ENCODE measurements at regions not wholly inside any gene's neighbourhood (a gene's known extent, or its start where the extent isn't known, plus 50 kb on each side); places are given as distances from the start of the nearest gene placed in this dataset.
A peak's percentile ranks its signal among the peaks of the same experiment; 100 is the strongest.

DNA sequence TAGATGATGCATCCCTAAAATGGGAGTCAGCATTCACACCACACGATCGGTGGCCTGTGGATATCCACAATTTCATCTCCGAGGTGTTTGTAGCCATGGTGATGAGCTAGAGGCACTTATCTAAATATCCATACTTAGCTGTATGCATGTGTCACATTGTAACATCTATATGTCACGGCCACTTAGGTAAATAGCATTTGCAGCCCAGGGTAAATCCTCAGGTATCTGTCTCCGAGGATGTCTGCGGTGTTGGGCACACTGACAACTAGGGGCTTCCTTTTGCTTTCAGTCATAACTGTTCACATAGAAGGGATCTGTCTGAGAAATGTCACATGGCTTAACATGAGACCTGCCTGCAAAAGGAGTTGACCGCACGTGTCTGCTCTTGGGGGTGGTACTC lies 455.2 kb upstream of the ZFHX3 start:
- Histone ChIP-seq H3K27me3 (ENCODE audit: control insufficient read depth in 1 of 2, insufficient read depth in 2 of 2, low read length in 2 of 2) (peaks cover 0 to 18% of the 10 kb centered on the region in 2 experiments; a peak in 2 of 5 replicates), H3K27ac (ENCODE audit: extremely low read length, insufficient read depth, low read length) (no peak overlapping the region), H3K4me2 (ENCODE audit: low read depth, low read length) (no peak overlapping the region), H3K79me2 (ENCODE audit: insufficient read depth, low read length) (no peaks in the 10 kb centered on the region), H4K20me1 (ENCODE audit: insufficient read depth, low read length) (no peaks in the 10 kb centered on the region), H3K4me3 (replicated peaks in 1 of 3; ENCODE audit: insufficient read depth in 1 of 3, low read depth in 2 of 3, low read length in 3 of 3) (no peak overlapping the region), H2AFZ (ENCODE audit: low read length) (no peak overlapping the region), H3K36me3 (replicated peaks in 1 of 2; ENCODE audit: control insufficient read depth in 1 of 2, insufficient read depth in 2 of 2, low read length in 2 of 2) (no peaks in the 10 kb centered on the region), H3K4me1 (ENCODE audit: insufficient read depth, low read length) (no peaks in the 10 kb centered on the region), H3K9me3 (ENCODE audit: low read length) (no peaks in the 10 kb centered on the region), H3K9ac (ENCODE audit: insufficient read depth, low read depth, low read length) (no peak overlapping the region)
- DNase-seq (ENCODE audit: low spot score), result no peak
- TF ChIP-seq, protein P1, sequence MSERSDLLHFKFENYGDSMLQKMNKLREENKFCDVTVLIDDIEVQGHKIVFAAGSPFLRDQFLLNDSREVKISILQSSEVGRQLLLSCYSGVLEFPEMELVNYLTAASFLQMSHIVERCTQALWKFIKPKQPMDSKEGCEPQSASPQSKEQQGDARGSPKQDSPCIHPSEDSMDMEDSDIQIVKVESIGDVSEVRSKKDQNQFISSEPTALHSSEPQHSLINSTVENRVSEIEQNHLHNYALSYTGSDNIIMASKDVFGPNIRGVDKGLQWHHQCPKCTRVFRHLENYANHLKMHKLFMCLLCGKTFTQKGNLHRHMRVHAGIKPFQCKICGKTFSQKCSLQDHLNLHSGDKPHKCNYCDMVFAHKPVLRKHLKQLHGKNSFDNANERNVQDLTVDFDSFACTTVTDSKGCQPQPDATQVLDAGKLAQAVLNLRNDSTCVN (CRISPR knock-in tag; IDR thresholded peaks at IDR 0.05; ENCODE audit: borderline replicate concordance), result no peak
- TF ChIP-seq, protein P2, sequence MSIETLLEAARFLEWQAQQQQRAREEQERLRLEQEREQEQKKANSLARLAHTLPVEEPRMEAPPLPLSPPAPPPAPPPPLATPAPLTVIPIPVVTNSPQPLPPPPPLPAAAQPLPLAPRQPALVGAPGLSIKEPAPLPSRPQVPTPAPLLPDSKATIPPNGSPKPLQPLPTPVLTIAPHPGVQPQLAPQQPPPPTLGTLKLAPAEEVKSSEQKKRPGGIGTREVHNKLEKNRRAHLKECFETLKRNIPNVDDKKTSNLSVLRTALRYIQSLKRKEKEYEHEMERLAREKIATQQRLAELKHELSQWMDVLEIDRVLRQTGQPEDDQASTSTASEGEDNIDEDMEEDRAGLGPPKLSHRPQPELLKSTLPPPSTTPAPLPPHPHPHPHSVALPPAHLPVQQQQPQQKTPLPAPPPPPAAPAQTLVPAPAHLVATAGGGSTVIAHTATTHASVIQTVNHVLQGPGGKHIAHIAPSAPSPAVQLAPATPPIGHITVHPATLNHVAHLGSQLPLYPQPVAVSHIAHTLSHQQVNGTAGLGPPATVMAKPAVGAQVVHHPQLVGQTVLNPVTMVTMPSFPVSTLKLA (IDR thresholded peaks at IDR 0.05), result peak; percentile 52
- WGBS (ENCODE audit: low lambda C conversion rate), result 50% methylated on average over 8 of the region's 8 CpGs
- BruUV-seq (replicated peaks), result no TSS peak
- in situ Hi-C loops (cut with HindIII; ENCODE audit: extremely low pct_ligation_motif_present, low pct_unique_long_range_greater_than_20kb) (no loop called here), intact Hi-C loops (cut with micrococcal nuclease; ENCODE audit: unreplicated experiment) (no loop called here)
- POLR2A ChIA-PET, result no interaction called here
- CTCF ChIA-PET (ENCODE audit: low intra/inter-chr PET ratio, low total read pairs), result no interaction called here
- FAIRE-seq, result no peak
- no peak for ATAC-seq

DNA sequence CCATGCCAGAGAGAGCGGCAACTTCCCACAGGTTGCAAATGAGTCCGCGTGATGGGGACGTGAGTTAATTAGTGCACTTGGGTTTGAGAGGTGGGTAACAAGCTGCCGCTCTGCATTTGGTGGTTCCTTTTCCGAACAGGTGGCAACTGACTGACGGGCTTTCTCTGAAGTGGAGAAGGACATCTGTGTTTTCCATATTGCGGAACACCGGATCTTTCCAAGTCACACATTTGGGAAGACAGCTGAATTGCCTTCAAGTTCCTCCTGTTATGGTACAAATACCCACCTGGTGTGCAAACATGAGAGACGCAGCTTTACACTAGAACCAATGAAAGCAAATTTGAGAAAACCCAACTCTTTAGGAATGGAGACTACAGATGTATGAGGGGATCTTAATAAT lies 451.3 kb upstream of the ZFHX3 start:
- BruUV-seq (replicated peaks), result no TSS peak
- CTCF ChIA-PET (ENCODE audit: low intra/inter-chr PET ratio, low total read pairs), result no interaction called here
- H3K9me3 ChIP-seq (ENCODE audit: low read length), result no peaks in the 10 kb centered on the region
- no peaks in the 10 kb centered on the region for H3K4me1 ChIP-seq (ENCODE audit: insufficient read depth, low read length)
- no peaks in the 10 kb centered on the region for H3K79me2 ChIP-seq (ENCODE audit: insufficient read depth, low read length)
- H4K20me1 ChIP-seq (ENCODE audit: insufficient read depth, low read length), result no peaks in the 10 kb centered on the region
- TF ChIP-seq ZFP36 (IDR thresholded peaks at IDR 0.05; ENCODE audit: borderline replicate concordance, low read depth, low read length, partially characterized antibody), result no peak
- no peak for TF ChIP-seq ZFP1 (CRISPR knock-in tag; IDR thresholded peaks at IDR 0.05)
- TF ChIP-seq, protein P3, sequence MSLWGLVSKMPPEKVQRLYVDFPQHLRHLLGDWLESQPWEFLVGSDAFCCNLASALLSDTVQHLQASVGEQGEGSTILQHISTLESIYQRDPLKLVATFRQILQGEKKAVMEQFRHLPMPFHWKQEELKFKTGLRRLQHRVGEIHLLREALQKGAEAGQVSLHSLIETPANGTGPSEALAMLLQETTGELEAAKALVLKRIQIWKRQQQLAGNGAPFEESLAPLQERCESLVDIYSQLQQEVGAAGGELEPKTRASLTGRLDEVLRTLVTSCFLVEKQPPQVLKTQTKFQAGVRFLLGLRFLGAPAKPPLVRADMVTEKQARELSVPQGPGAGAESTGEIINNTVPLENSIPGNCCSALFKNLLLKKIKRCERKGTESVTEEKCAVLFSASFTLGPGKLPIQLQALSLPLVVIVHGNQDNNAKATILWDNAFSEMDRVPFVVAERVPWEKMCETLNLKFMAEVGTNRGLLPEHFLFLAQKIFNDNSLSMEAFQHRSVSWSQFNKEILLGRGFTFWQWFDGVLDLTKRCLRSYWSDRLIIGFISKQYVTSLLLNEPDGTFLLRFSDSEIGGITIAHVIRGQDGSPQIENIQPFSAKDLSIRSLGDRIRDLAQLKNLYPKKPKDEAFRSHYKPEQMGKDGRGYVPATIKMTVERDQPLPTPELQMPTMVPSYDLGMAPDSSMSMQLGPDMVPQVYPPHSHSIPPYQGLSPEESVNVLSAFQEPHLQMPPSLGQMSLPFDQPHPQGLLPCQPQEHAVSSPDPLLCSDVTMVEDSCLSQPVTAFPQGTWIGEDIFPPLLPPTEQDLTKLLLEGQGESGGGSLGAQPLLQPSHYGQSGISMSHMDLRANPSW (CRISPR knock-in tag; IDR thresholded peaks at IDR 0.05; ENCODE audit: borderline replicate concordance), result no peak
- TF ChIP-seq POLR2A (IDR thresholded peaks at IDR 0.05; ENCODE audit: insufficient read depth in 1 of 2, low read depth in 2 of 2, low read length in 2 of 2), result no peak
- DNase-seq (ENCODE audit: low spot score) (no peak), ATAC-seq (no peak), FAIRE-seq (no peak)
- no peak overlapping the region for H3K4me2 ChIP-seq (ENCODE audit: low read depth, low read length)
- no peak overlapping the region for H3K27ac ChIP-seq (ENCODE audit: extremely low read length, insufficient read depth, low read length)
- no peak overlapping the region for H2AFZ ChIP-seq (ENCODE audit: low read length)
- H3K4me3 ChIP-seq (replicated peaks in 1 of 3; ENCODE audit: insufficient read depth in 1 of 3, low read depth in 2 of 3, low read length in 3 of 3), result no peak overlapping the region
- H3K9ac ChIP-seq (ENCODE audit: insufficient read depth, low read depth, low read length), result no peak overlapping the region
- in situ Hi-C loops (cut with HindIII; ENCODE audit: extremely low pct_ligation_motif_present, low pct_unique_long_range_greater_than_20kb) (no loop called here), intact Hi-C loops (cut with micrococcal nuclease; ENCODE audit: unreplicated experiment) (no loop called here)
- H3K27me3 ChIP-seq (ENCODE audit: control insufficient read depth in 1 of 2, insufficient read depth in 2 of 2, low read length in 2 of 2), result peaks cover 0 to 5% of the 10 kb centered on the region in 2 experiments; a peak in 1 of 5 replicates
- POLR2A ChIA-PET, result interaction anchor here (0.5 kb wide), 1 partner anchor 13 kb away, joined by 4 read pairs; no protein-coding TSS in a partner anchor
- no peaks in the 10 kb centered on the region for H3K36me3 ChIP-seq (replicated peaks in 1 of 2; ENCODE audit: control insufficient read depth in 1 of 2, insufficient read depth in 2 of 2, low read length in 2 of 2)
- 53% methylated on average over 10 of the region's 10 CpGs for WGBS (ENCODE audit: low lambda C conversion rate)

Data from HepG2 (cell line).